RWPE1 (cell line): ENCODE measurements at regions not wholly inside any gene's neighbourhood (a gene's known extent, or its start where the extent isn't known, plus 50 kb on each side); places are given as distances from the start of the nearest gene placed in this dataset.
"Not testable (repeated sequence)": the region's sequence is repeated elsewhere in the genome, so short reads cannot be mapped to it uniquely, and the experiment has no call there.

Source experiments
- CTCF ChIA-PET: fragments of 350-600 bp; sonication (Branson Sonifier 250); formaldehyde crosslinking; extraction: SDS; loops from one replicate; lab custom pipeline; 2021; lab: Yijun Ruan, JAX
- POLR2A ChIA-PET: fragments of 400-600 bp; formaldehyde crosslinking; extraction: SDS; loops from one replicate; lab custom pipeline; 2020; ENCODE audit warnings: antibody characterized with exemption; ENCODE audit not compliant: low non-redundant PET; lab: Yijun Ruan, JAX
- DNase-seq: peaks from one replicate; pipeline ENCODE4 v3.0.0; 2012; ENCODE audit warnings: low spot score
- H3K27ac ChIP-seq: fragments of 450-650 bp; 2 replicates; pipeline ENCODE4 v1.5.1; 2017
- CTCF ChIP-seq: fragments of 450-650 bp; conservative IDR thresholded peaks from 2 replicates; pipeline ENCODE4 v1.5.1; 2017; ENCODE audit warnings: low read depth, mild to moderate bottlenecking

GRCh38 chr7:51611937-51612336, 295.3 kb upstream of the COBL start:
- H3K27ac ChIP-seq = no peak overlapping the region
- ChIA-PET CTCF (no interaction called here), POLR2A (no interaction called here)
- no peak for TF ChIP-seq CTCF
- DNase-seq = no peak

- no peak for TF ChIP-seq CTCF
- CTCF ChIA-PET = interaction anchor here (1.1 kb wide), 1 partner anchor 32 kb away, joined by 3 read pairs; no protein-coding TSS in a partner anchor
- DNase-seq = no peak
- no peak overlapping the region for H3K27ac ChIP-seq
- POLR2A ChIA-PET = no interaction called here
These were observed 290.8 kb upstream of the COBL start for GRCh38 chr7:51607447-51607846.

GRCh38 chr7:51606601-51607154, 290.1 kb upstream of the COBL start:
- TF ChIP-seq CTCF = no peak
- ChIA-PET CTCF (interaction anchor here (0.6 to 1.1 kb wide), 3 partner anchors 33 to 1220 kb away, joined by 3 read pairs; no protein-coding TSS in a partner anchor), POLR2A (no interaction called here)
- peak overlapping the region; percentile 35; the same call in 1 of the 2 replicates for H3K27ac ChIP-seq
- peak; percentile 49 for DNase-seq

- TF ChIP-seq CTCF = no peak
- POLR2A ChIA-PET = no interaction called here
- no peak overlapping the region for H3K27ac ChIP-seq
These were observed 285.8 kb upstream of the COBL start for GRCh38 chr7:51602376-51602775.

GRCh38 chr7:51601461-51601860, 284.9 kb upstream of the COBL start:
- TF ChIP-seq CTCF = no peak
- ChIA-PET POLR2A (interaction anchor here (0.6 kb wide), 1 partner anchor 192 kb away, joined by 3 read pairs; no protein-coding TSS in a partner anchor), CTCF (interaction anchor here (0.7 kb wide), 1 partner anchor 265 kb away, joined by 4 read pairs; no protein-coding TSS in a partner anchor)
- no peak overlapping the region for H3K27ac ChIP-seq
- no peak for DNase-seq

More at GRCh38 chr7:51602376-51602775, 285.8 kb upstream of the COBL start:
- CTCF ChIA-PET = no interaction called here
- peak; percentile 48 for DNase-seq

- POLR2A ChIA-PET, DNase-seq, CTCF ChIA-PET: not testable (repeated sequence)
These were observed 283.3 kb upstream of the COBL start for GRCh38 chr7:51599935-51600334.

GRCh38 chr7:51593628-51594027, 277.0 kb upstream of the COBL start:
- DNase-seq = no peak
- H3K27ac ChIP-seq = no peak overlapping the region
- CTCF ChIA-PET = no interaction called here
- POLR2A ChIA-PET = no interaction called here
- TF ChIP-seq CTCF = no peak

More at GRCh38 chr7:51599935-51600334, 283.3 kb upstream of the COBL start:
- not testable (repeated sequence) for H3K27ac ChIP-seq
